DOHH2 (cell line): ENCODE measurements at regions not wholly inside any gene's neighbourhood (a gene's known extent, or its start where the extent isn't known, plus 50 kb on each side); places are given as distances from the start of the nearest gene placed in this dataset.

Experiments
- H3F3A ChIP-seq: fragments of 200-600 bp; sonication (generic), shearing (Covaris generic); 2 replicates; pipeline ENCODE4 v1.6.0; 2016; ENCODE audit warnings: antibody characterized with exemption, mild to moderate bottlenecking; ENCODE audit not compliant: control insufficient read depth, insufficient read depth
- H3K27ac ChIP-seq: fragments of 200-600 bp; sonication (generic); 2 replicates; pipeline ENCODE4 v1.5.1; 2014; ENCODE audit warnings: low read depth, mild to moderate bottlenecking, low read length, moderate library complexity
- H3K27me3 ChIP-seq: fragments of 200-600 bp; sonication (generic); 2 replicates; pipeline ENCODE4 v1.6.1; 2014; ENCODE audit warnings: mild to moderate bottlenecking, low read length, mixed read lengths; ENCODE audit not compliant: control insufficient read depth
- H3K36me3 ChIP-seq: fragments of 200-600 bp; sonication (generic); 2 replicates; pipeline ENCODE4 v1.6.1; 2014; ENCODE audit warnings: mild to moderate bottlenecking, low read length, moderate library complexity, mixed read lengths; ENCODE audit not compliant: control insufficient read depth
- H3K4me1 ChIP-seq: fragments of 200-600 bp; sonication (generic); 2 replicates; pipeline ENCODE4 v1.6.1; 2014; ENCODE audit warnings: mild to moderate bottlenecking, low read length, mixed read lengths; ENCODE audit not compliant: control insufficient read depth
- H3K4me2 ChIP-seq: fragments of 200-600 bp; sonication (generic); 2 replicates; pipeline ENCODE4 v1.6.0; 2014; ENCODE audit warnings: mild to moderate bottlenecking, low read length, moderate library complexity
- H3K4me3 ChIP-seq: fragments of 200-600 bp; sonication (generic); 2 replicates; pipeline ENCODE4 v1.5.1; 2014; ENCODE audit warnings: mild to moderate bottlenecking, low read length, mixed read lengths
- H3K79me2 ChIP-seq: fragments of 200-600 bp; sonication (generic); 2 replicates; pipeline ENCODE4 v1.6.1; 2014; ENCODE audit warnings: mild to moderate bottlenecking, low read length, mixed read lengths; ENCODE audit not compliant: control insufficient read depth
- H3K9me2 ChIP-seq: fragments of 200-600 bp; sonication (generic); replicated peaks from 2 replicates; pipeline ENCODE4 v1.6.1; 2014; ENCODE audit warnings: mild to moderate bottlenecking, low read length, mixed read lengths; ENCODE audit not compliant: control insufficient read depth
- H3K9me3 ChIP-seq: fragments of 200-600 bp; sonication (generic); 2 replicates; pipeline ENCODE4 v1.6.1; 2014; ENCODE audit warnings: antibody characterized with exemption, low read length, mixed read lengths; ENCODE audit not compliant: control insufficient read depth, insufficient read depth
- H4K20me1 ChIP-seq: fragments of 200-600 bp; sonication (generic); 2 replicates; pipeline ENCODE4 v1.6.0; 2014; ENCODE audit warnings: low read depth, mild to moderate bottlenecking, antibody characterized with exemption, low read length, moderate library complexity; ENCODE audit not compliant: control insufficient read depth, insufficient read depth
- EZH2phosphoT487 ChIP-seq: fragments of 200-600 bp; sonication (generic); IDR thresholded peaks from 2 replicates; pipeline ENCODE4 v1.6.1; 2017; ENCODE audit warnings: borderline replicate concordance, mild to moderate bottlenecking, antibody characterized with exemption, low read length, moderate library complexity, mixed read lengths
- TF ChIP-seq, protein P1 (sequence below): fragments of 200-600 bp; sonication (generic); IDR thresholded peaks from one replicate; pipeline ENCODE4 v1.5.1; 2014; ENCODE audit warnings: antibody characterized with exemption, mild to moderate bottlenecking, low read depth, low read length; ENCODE audit not compliant: poor library complexity, severe bottlenecking

GRCh38 chr18:53894675-53895442, 329.6 kb downstream of the MBD2 start:
- Histone ChIP-seq H3K36me3 (no peaks in the 10 kb centered on the region), H3K9me3 (no peaks in the 10 kb centered on the region), H3K4me3 (no peak overlapping the region), H3F3A (no peaks in the 10 kb centered on the region), H3K4me2 (no peak overlapping the region), H3K79me2 (no peaks in the 10 kb centered on the region), H3K27me3 (no peaks in the 10 kb centered on the region; the same call in 1 of the 2 replicates), H4K20me1 (no peaks in the 10 kb centered on the region), H3K27ac (no peak overlapping the region), H3K4me1 (no peaks in the 10 kb centered on the region), H3K9me2 (no peaks in the 10 kb centered on the region)
- no peak for TF ChIP-seq EZH2phosphoT487
- TF ChIP-seq, protein P1, sequence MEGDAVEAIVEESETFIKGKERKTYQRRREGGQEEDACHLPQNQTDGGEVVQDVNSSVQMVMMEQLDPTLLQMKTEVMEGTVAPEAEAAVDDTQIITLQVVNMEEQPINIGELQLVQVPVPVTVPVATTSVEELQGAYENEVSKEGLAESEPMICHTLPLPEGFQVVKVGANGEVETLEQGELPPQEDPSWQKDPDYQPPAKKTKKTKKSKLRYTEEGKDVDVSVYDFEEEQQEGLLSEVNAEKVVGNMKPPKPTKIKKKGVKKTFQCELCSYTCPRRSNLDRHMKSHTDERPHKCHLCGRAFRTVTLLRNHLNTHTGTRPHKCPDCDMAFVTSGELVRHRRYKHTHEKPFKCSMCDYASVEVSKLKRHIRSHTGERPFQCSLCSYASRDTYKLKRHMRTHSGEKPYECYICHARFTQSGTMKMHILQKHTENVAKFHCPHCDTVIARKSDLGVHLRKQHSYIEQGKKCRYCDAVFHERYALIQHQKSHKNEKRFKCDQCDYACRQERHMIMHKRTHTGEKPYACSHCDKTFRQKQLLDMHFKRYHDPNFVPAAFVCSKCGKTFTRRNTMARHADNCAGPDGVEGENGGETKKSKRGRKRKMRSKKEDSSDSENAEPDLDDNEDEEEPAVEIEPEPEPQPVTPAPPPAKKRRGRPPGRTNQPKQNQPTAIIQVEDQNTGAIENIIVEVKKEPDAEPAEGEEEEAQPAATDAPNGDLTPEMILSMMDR: no peak

DNA sequence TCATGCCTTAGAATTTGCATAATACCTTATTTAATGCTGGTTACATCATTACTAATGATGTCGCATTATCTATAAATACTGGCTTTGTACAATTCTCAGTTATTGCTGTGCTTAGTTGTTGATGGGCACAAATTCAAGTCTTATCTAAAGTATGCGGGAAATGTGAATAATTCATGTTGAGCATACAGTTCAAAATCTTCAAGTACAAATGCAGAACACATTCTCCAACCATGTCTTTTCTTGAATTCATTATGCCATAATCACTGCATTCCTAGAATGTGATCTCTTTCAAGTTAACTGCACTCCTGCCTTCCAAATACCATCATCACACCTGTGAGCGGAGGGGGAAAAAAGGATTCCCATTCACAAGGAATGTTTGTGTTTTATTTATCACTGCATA, 337.0 kb downstream of the MBD2 start:
- Histone ChIP-seq H3K27me3 (no peaks in the 10 kb centered on the region), H3K4me1 (no peaks in the 10 kb centered on the region), H3K9me3 (no peaks in the 10 kb centered on the region), H3K36me3 (no peaks in the 10 kb centered on the region), H3K4me3 (no peak overlapping the region), H3K79me2 (no peaks in the 10 kb centered on the region), H3K27ac (no peak overlapping the region), H3F3A (no peaks in the 10 kb centered on the region), H3K9me2 (no peaks in the 10 kb centered on the region), H3K4me2 (no peak overlapping the region), H4K20me1 (no peaks in the 10 kb centered on the region)
- TF ChIP-seq EZH2phosphoT487: no peak
- TF ChIP-seq, protein P1: no peak

GRCh38 chr18:53886058-53886457, 338.4 kb downstream of the MBD2 start:
- H3F3A ChIP-seq: no peaks in the 10 kb centered on the region
- H3K4me3 ChIP-seq: no peak overlapping the region
- H3K79me2 ChIP-seq: no peaks in the 10 kb centered on the region
- no peaks in the 10 kb centered on the region for H3K9me2 ChIP-seq
- TF ChIP-seq EZH2phosphoT487: no peak
- TF ChIP-seq, protein P1: no peak
- no peaks in the 10 kb centered on the region for H3K4me1 ChIP-seq
- no peaks in the 10 kb centered on the region for H3K9me3 ChIP-seq
- no peaks in the 10 kb centered on the region for H3K27me3 ChIP-seq
- no peak overlapping the region for H3K4me2 ChIP-seq
- no peak overlapping the region for H3K27ac ChIP-seq
- H4K20me1 ChIP-seq: no peaks in the 10 kb centered on the region
- no peaks in the 10 kb centered on the region for H3K36me3 ChIP-seq
